Right lobe of liver (tissue), 4 donors: ENCODE measurements at regions not wholly inside any gene's neighbourhood (a gene's known extent, or its start where the extent isn't known, plus 50 kb on each side); places are given as distances from the start of the nearest gene placed in this dataset.

Experiments used
- CTCF ChIP-seq, 4 donors: fragments of 200-600 bp in 3 of 4; fragments of 450-650 bp in 1 of 4; IDR thresholded peaks; one replicate each; pipeline versions ENCODE4 v1.5.1 to v1.8.0; 2016 to 2022; ENCODE audit warnings: antibody characterized with exemption in 4 of 4, mild to moderate bottlenecking in 2 of 4
- POLR2A ChIP-seq: fragments of 450-650 bp; IDR thresholded peaks from one replicate; pipeline ENCODE4 v1.6.1; 2017; ENCODE audit warnings: antibody characterized with exemption, mild to moderate bottlenecking
- donor health status: DM: no; HTN: no; CAD: no.
- donor health status: DM: no; HTN: no; CAD: no.
- donor health status: DM: no; HTN: yes; CAD: no.

GRCh38 chr18:25786758-25787157 lies 303.7 kb downstream of the SS18 start:
- TF ChIP-seq CTCF (IDR thresholded peaks at IDR 0.05) (no peak), POLR2A (no peak)
